Activated T-helper 1 cell treated with anti-CD3 and anti-CD28 coated beads, Interleukin-12 subunit alpha, Interleukin-12 subunit beta, Interleukin-2, Interleukin-4 antibody, amounts not matched to agents 30 ng/mL and 10 ng/mL and 1 ng/mL, durations not matched to agents 14 hours and 24 hours and 36 hours (primary cell): ENCODE measurements at regions not wholly inside any gene's neighbourhood (a gene's known extent, or its start where the extent isn't known, plus 50 kb on each side); places are given as distances from the start of the nearest gene placed in this dataset.
"Not testable (repeated sequence)": the region's sequence is repeated elsewhere in the genome, so short reads cannot be mapped to it uniquely, and the experiment has no call there.

Experiments used
- DNase-seq: peaks from one replicate; pipeline ENCODE4 v3.0.0; 2021; ENCODE audit warnings: low spot score
- H3K27ac Mint-ChIP-seq: one replicate; pipeline ENCODE4 v1.8.0; 2021; ENCODE audit warnings: mild to moderate bottlenecking, mixed read lengths
- H3K27me3 Mint-ChIP-seq: one replicate; pipeline ENCODE4 v1.8.0; 2022; ENCODE audit warnings: mild to moderate bottlenecking, moderate library complexity, mixed read lengths; ENCODE audit not compliant: insufficient read depth
- H3K36me3 Mint-ChIP-seq: one replicate; pipeline ENCODE4 v1.8.0; 2021; ENCODE audit warnings: low read depth, mixed read lengths
- H3K4me1 Mint-ChIP-seq: one replicate; pipeline ENCODE4 v1.8.0; 2021; ENCODE audit warnings: low read depth, mixed read lengths
- H3K4me3 Mint-ChIP-seq: one replicate; pipeline ENCODE4 v1.8.0; 2021; ENCODE audit warnings: mild to moderate bottlenecking, moderate library complexity, mixed read lengths
- H3K9me3 Mint-ChIP-seq: one replicate; pipeline ENCODE4 v1.8.0; 2021; ENCODE audit warnings: mixed read lengths
- intact Hi-C: fragments of 100-400 bp; cut with micrococcal nuclease; formaldehyde crosslinking; loops from one replicate; pipeline ENCODE4 v1.15.1; 2024

DNA sequence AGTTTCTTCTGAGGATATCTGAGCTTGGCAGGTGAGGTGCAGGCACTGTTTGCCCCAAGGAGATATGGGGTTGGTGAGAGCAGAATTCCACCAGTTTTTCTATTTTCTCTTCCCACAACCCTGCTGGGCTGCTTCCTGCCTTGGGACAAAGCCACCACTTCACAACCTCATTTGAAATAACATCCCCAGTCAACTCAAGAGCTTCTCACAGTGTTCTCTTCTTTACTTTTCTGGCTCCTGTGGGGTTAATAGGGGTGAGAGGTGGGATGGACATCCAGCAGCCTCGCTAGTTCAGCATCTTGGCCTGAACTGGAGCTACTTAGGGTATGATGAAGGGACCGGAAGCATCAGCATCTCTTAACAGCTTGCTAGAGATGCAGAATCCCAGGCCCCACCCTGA is 106.3 kb downstream of the SLC4A3 start:
- Mint-ChIP-seq H3K9me3 (no peaks in the 10 kb centered on the region), H3K4me1 (no peaks in the 10 kb centered on the region), H3K27ac (no peak overlapping the region), H3K27me3 (peaks cover 5% of the 10 kb centered on the region), H3K4me3 (no peak overlapping the region), H3K36me3 (no peaks in the 10 kb centered on the region)
- intact Hi-C loops, result no loop called here
- DNase-seq, result no peak

DNA sequence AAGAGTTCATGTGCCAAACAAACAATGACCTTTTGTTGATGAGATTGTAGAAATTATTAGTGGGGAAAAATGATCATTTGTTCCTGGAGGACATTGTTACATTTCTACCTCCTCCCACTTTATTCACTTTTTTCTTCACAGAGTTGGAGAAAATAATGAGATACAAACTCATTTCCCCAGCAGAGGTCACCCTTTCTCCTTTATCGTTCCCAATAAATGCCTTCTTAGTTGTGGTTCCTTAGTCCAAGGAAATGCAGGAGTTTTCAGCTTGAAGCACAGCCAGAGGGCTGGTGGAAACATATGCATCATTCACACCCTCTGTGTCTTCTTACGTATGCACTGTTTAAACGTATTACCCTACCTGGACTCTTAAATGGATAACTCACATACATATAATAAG is 108.8 kb downstream of the SLC4A3 start:
- no peak for DNase-seq
- no peaks in the 10 kb centered on the region for H3K9me3 Mint-ChIP-seq
- intact Hi-C loops, result no loop called here
- H3K4me3 Mint-ChIP-seq, result no peak overlapping the region
- H3K27ac Mint-ChIP-seq, result no peak overlapping the region
- peaks cover 5% of the 10 kb centered on the region for H3K27me3 Mint-ChIP-seq
- H3K36me3 Mint-ChIP-seq, result no peaks in the 10 kb centered on the region
- H3K4me1 Mint-ChIP-seq, result no peaks in the 10 kb centered on the region

DNA sequence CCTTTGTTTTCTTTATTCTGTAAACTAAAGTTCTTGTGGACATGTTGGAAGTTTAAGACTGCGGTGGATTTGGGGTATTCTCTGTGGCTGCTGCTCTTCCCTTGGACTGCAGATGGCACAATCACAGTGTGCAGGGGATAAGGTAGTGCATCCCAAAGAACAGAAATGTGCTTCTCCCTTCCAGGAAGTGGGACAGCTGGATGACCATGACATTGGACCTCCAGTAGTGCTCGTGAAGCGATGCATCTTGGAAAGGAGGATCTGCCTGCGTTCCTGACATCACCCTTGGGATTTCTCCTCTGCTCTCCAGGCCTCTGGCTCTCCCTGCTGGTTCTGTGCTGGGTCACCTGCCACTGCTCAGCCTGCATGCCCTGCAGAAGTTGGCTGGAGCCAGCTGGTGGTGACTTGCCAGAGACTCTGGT is 109.9 kb downstream of the SLC4A3 start:
- Mint-ChIP-seq H3K27me3 (peaks cover 5% of the 10 kb centered on the region), H3K4me3 (no peak overlapping the region), H3K36me3 (no peaks in the 10 kb centered on the region), H3K4me1 (no peaks in the 10 kb centered on the region), H3K27ac (no peak overlapping the region), H3K9me3 (no peaks in the 10 kb centered on the region)
- intact Hi-C loops, result no loop called here
- no peak for DNase-seq

DNA sequence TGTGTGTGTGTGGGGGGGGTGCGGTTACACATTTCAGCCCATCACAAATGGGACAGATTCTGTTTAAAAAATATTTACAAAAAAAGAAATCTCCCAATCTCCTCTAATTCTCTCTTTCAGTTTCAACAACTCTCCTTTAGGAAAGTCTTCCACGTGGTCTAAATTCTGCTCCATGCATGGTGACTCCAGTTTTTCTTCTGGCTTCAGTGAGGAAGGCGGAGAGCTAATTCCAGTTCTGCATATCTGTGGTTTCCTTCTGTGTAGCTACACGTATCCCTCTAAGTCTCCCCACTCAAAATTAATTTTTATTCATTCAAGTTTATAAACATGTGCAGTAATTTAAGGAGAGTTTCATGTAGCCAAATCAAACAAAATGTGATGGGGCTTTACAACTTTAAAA is 111.6 kb downstream of the SLC4A3 start:
- no peak for DNase-seq
- intact Hi-C loops, result no loop called here
- no peaks in the 10 kb centered on the region for H3K9me3 Mint-ChIP-seq
- no peak overlapping the region for H3K4me3 Mint-ChIP-seq
- H3K27me3 Mint-ChIP-seq, result no peaks in the 10 kb centered on the region
- no peaks in the 10 kb centered on the region for H3K4me1 Mint-ChIP-seq
- H3K27ac Mint-ChIP-seq, result no peak overlapping the region
- no peaks in the 10 kb centered on the region for H3K36me3 Mint-ChIP-seq

DNA sequence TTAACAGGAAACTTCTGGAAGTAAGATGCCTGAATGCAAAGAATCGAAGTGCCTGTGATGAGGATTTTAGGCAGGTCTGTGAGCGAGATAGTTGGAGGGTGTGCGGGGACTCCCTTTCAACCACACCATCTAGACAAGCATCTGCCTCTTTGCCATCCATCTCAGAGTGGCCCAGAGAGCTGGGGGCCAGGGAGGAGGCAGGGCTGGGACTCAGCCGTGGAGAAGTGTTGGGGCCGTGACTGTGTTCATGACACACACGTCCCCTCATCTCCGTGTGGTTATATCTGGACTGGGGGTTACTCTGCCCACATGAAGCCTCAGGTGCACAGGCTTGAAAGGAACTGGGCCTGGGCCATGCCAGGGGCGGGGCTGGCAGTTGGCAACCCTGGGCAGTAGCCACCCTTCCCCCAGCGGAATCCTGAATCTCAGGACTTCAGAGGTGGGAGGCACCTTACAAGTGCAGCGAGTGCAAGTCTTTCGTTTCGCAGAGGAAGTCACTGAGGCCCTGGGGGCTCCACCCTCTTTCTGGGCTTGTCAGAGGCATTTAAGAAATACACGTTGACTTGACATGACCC is 112.5 kb downstream of the SLC4A3 start:
- no peak overlapping the region for H3K27ac Mint-ChIP-seq
- no peaks in the 10 kb centered on the region for H3K27me3 Mint-ChIP-seq
- DNase-seq, result no peak
- H3K36me3 Mint-ChIP-seq, result no peaks in the 10 kb centered on the region
- no peaks in the 10 kb centered on the region for H3K4me1 Mint-ChIP-seq
- no peak overlapping the region for H3K4me3 Mint-ChIP-seq
- H3K9me3 Mint-ChIP-seq, result no peaks in the 10 kb centered on the region
- intact Hi-C loops, result no loop called here

DNA sequence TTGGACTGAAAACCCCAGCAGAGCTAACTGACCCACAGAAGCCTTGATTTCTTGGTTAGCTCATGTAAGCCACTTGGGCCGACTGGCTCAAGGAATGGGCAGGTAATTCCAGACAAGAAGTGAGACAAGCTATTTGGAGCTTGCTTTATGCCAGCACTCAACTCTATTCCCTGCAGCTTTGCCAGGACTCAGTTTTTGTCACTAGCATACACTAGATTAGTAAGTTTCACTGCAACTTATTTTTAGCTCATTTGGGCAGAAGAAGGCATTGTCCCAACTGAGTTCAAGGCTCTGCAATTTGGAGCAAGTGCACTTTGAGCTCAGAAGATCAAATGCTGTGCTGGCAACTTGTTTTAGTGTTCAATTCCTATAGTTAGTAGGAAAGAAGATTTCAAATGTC is 116.1 kb downstream of the SLC4A3 start:
- Mint-ChIP-seq H3K4me1 (no peaks in the 10 kb centered on the region), H3K27me3 (no peaks in the 10 kb centered on the region), H3K4me3 (no peak overlapping the region), H3K9me3 (no peaks in the 10 kb centered on the region), H3K36me3 (no peaks in the 10 kb centered on the region), H3K27ac (no peak overlapping the region)
- DNase-seq, result no peak
- intact Hi-C loops, result no loop called here

DNA sequence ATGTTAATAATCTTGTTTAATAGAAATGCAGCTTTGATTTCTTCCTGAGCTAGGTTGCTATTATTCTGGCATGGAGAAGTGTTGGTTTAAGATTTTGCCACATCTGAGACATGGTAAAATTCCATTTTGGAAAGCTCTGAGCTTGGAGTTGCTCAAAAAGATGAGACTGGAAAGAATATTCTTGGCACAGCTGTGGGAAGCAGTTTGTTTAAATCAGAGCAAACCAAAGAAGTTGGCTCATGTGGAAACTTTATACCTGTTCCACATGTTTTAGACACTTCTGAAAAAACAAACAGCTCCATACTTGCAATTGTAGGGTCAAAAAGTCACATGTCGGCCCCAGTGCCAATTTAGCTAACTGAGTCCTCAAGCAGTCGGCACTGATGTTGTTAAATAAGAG is 116.6 kb downstream of the SLC4A3 start:
- intact Hi-C loops, result no loop called here
- H3K36me3 Mint-ChIP-seq, result no peaks in the 10 kb centered on the region
- no peak for DNase-seq
- H3K4me3 Mint-ChIP-seq, result no peak overlapping the region
- no peaks in the 10 kb centered on the region for H3K9me3 Mint-ChIP-seq
- no peaks in the 10 kb centered on the region for H3K4me1 Mint-ChIP-seq
- no peak overlapping the region for H3K27ac Mint-ChIP-seq
- H3K27me3 Mint-ChIP-seq, result no peaks in the 10 kb centered on the region

DNA sequence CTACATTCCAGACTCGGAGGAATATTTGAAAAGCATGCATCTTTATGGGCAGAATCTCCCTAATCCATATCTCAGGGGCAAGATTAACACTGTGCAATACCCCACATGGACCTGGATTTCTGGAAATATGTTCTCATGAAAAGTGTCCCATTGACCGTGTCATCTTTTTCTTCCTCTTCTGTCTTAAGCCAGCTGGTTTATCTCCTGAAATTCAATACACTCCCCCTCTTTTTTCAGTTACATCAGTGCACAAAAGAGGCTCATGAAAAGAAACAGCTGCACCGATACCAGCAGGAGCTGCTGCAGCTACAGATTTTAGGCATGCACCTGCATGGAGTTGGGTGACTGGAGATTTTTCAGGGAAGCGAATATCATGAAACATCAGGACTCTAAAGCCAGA is 117.2 kb downstream of the SLC4A3 start:
- no peak overlapping the region for H3K4me3 Mint-ChIP-seq
- intact Hi-C loops, result no loop called here
- H3K9me3 Mint-ChIP-seq, result no peaks in the 10 kb centered on the region
- no peaks in the 10 kb centered on the region for H3K27me3 Mint-ChIP-seq
- H3K36me3 Mint-ChIP-seq, result no peaks in the 10 kb centered on the region
- no peak overlapping the region for H3K27ac Mint-ChIP-seq
- H3K4me1 Mint-ChIP-seq, result no peaks in the 10 kb centered on the region
- no peak for DNase-seq

DNA sequence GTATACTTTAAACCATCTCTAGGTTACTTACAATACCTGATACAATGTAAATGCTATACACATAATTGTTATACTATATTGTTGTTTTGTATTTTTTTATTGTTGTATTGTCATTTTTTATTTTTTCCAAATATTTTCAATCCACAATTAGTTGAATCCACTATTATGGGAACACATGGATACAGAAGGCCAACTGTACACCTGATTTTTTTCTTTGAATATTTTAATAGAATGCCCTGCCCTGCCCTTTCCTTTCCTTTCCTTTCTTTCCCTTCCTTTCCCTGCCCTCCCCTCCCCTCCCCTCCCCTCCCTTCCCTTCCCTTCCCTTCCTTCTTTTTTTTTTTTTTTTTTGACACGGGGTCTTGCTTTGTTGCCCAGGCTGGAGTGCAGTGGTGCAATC is 120.2 kb downstream of the SLC4A3 start:
- no peaks in the 10 kb centered on the region for H3K27me3 Mint-ChIP-seq
- no peak overlapping the region for H3K27ac Mint-ChIP-seq
- no peaks in the 10 kb centered on the region for H3K36me3 Mint-ChIP-seq
- no peaks in the 10 kb centered on the region for H3K9me3 Mint-ChIP-seq
- intact Hi-C loops, result no loop called here
- H3K4me1 Mint-ChIP-seq, result no peaks in the 10 kb centered on the region
- no peak overlapping the region for H3K4me3 Mint-ChIP-seq
- DNase-seq, result no peak

DNA sequence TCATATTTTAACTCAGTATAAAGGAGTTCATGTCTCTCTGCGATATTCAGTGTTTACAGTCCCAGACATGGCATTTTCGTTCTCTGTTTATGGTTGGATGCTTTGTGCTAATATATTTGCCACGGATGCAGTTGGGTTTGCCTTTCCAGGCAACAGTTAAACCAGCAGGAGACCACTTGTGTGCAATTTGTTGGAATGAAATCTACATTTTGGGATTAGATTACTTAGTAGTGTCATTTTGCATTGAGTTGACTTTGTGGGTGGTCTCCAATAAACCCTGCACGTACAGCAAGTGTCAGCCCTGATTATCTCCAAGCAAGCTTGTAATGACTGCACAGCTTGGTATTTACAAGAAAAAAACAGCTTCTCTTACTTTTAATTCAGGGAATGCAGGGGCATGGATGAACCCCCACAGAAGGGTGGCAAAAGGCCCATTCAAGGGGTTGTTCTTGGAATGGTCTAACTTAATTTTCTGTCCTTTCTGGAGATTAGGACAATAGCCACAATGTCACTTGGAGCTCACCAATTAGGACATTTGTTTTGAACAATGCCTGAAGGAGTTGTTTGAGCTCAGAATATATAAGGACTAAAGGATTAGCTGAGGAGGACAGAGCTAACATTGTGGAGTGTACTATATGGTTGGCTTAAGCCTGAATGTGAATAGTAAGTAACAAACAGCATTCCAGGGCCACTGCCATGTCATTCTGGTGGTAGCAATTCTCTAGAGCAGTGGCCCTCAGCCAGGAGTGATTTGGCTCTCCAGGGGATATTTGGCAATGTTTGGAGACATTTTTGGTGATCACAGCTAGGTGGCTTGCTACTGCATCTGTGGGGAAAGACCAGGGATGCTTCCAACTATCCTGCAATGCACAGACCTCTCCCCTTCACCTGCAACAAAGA is 121.5 kb downstream of the SLC4A3 start:
- no peak for DNase-seq
- Mint-ChIP-seq H3K27me3 (no peaks in the 10 kb centered on the region), H3K4me3 (no peak overlapping the region), H3K9me3 (peaks cover under 1% of the 10 kb centered on the region), H3K4me1 (no peaks in the 10 kb centered on the region), H3K36me3 (no peaks in the 10 kb centered on the region), H3K27ac (no peak overlapping the region)
- intact Hi-C loops, result no loop called here

DNA sequence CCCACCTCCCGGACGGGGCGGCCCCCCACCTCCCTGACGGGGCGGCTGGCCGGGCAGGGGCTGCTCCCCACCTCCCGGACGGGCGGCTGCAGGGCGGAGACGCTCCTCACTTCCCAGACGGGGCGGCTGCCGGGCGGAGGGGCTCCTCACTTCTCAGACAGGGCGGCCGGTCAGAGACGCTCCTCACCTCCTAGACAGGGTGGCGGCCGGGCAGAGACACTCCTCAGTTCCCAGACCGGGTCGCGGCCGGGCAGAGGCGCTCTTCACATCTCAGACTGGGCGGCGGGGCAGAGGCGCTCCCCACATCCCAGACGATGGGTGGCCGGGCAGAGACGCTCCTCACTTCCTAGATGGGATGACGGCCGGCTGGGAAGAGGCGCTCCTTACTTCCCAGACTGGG is 123.7 kb downstream of the SLC4A3 start:
- H3K9me3 Mint-ChIP-seq, result peaks cover 22% of the 10 kb centered on the region
- H3K27ac Mint-ChIP-seq, H3K36me3 Mint-ChIP-seq, DNase-seq, intact Hi-C loops, H3K4me1 Mint-ChIP-seq, H3K27me3 Mint-ChIP-seq, H3K4me3 Mint-ChIP-seq: not testable (repeated sequence)

DNA sequence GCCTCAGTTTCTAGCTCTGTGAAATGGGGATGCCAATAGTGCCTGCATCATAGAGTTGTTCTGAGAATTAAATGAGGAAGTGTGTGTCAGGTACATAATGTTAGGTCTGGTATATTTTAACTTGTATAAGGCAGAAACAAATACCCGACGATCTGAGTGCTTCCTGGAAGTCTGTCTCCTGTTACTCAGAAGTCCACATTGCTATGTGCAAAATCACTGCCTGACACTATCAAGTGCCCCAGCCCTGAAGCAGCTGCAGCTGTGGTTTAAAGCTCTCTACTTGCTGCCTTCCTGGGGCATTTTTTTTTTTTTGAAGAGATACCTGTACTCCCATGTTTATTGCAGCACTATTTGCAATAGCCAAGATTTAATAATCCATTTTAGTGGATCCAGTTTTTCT is 125.3 kb downstream of the SLC4A3 start:
- no peak overlapping the region for H3K4me3 Mint-ChIP-seq
- no peaks in the 10 kb centered on the region for H3K36me3 Mint-ChIP-seq
- H3K27me3 Mint-ChIP-seq, result no peaks in the 10 kb centered on the region
- no peak for DNase-seq
- intact Hi-C loops, result no loop called here
- H3K27ac Mint-ChIP-seq, result no peak overlapping the region
- H3K4me1 Mint-ChIP-seq, result no peaks in the 10 kb centered on the region
- H3K9me3 Mint-ChIP-seq, result peaks cover 25% of the 10 kb centered on the region

DNA sequence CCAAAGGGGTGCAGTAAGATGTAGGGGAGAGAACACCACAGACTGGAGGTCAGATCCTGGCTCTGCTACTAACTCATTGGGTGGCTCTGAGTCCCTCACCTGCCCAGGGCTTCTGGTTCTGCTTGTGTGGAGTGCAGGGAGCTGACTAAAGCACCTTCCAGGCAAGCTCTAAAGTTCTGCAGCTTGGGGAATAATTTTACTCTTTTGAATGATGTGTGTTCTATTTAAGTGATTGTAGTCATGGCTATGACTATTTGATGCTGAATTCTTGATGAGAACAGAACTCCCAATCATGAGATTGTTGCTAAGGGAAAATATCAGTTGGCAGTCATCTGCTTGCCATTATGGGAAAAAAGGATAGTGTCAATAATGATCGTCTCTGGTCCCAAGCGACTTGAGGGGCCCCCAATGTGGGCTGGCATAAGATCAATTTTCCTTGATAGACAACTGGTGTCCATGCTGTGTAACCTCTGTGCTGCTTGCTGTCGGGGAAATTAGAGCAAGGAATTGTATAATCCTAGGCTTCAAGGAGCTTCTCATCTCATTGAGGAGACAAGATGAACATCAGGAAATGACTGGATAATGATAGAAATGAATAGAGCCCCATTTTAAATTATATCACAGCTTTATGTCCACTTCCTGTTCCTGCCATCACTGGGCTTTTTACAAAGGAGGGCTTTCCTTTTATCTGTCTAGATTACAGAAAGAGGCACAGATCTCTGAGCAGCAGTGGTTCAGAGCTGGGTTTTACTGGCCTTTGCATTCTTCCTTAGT is 131.7 kb downstream of the SLC4A3 start:
- no peaks in the 10 kb centered on the region for H3K27me3 Mint-ChIP-seq
- H3K36me3 Mint-ChIP-seq, result no peaks in the 10 kb centered on the region
- peaks cover 23% of the 10 kb centered on the region for H3K9me3 Mint-ChIP-seq
- H3K4me1 Mint-ChIP-seq, result no peaks in the 10 kb centered on the region
- no peak overlapping the region for H3K27ac Mint-ChIP-seq
- intact Hi-C loops, result no loop called here
- no peak for DNase-seq
- H3K4me3 Mint-ChIP-seq, result no peak overlapping the region
